Pancreas (tissue), 10 donors: ENCODE measurements at regions not wholly inside any gene's neighbourhood (a gene's known extent, or its start where the extent isn't known, plus 50 kb on each side); places are given as distances from the start of the nearest gene placed in this dataset.

ENCODE experiments used
- ATAC-seq, 4 donors: fragments of 200-7000 bp; cut with Tn5 transposase; one replicate each; pipeline versions ENCODE4 v1.8.0 to v1.9.1; 2020; ENCODE audit warnings: mild to moderate bottlenecking in 4 of 4, moderate library complexity in 4 of 4
- DNase-seq, 6 donors: peaks; one replicate each; pipeline ENCODE4 v3.0.0-alpha.2; 2020
- FAIRE-seq: peaks from 2 replicates; lab custom pipeline; 2012; peaks lifted over from hg19 to GRCh38; lab: Jason Lieb, UNC
- H3K27ac ChIP-seq, 4 donors: fragments of 200-600 bp; sonication (generic); 1 replicate in 3 of 4; 2 replicates in 1 of 4; pipeline versions ENCODE4 v1.5.0 to v1.8.0; 2020
- H3K27me3 ChIP-seq, 4 donors: fragments of 200-600 bp; one replicate each; pipeline ENCODE4 v1.8.0; 2021
- H3K36me3 ChIP-seq, 3 donors: fragments of 200-600 bp; sonication (generic) in 1 of 3; one replicate each; pipeline versions ENCODE4 v1.5.0 to v1.8.0; 2020 to 2021
- H3K4me1 ChIP-seq, 3 donors: fragments of 200-600 bp; one replicate each; pipeline ENCODE4 v1.8.0; 2021
- H3K4me3 ChIP-seq, 4 donors: fragments of 200-600 bp; sonication (generic) in 2 of 4; one replicate each; pipeline versions ENCODE4 v1.5.0 to v1.8.0; 2020 to 2021
- H3K9me3 ChIP-seq, 4 donors: fragments of 200-600 bp; one replicate each; pipeline ENCODE4 v1.8.0; 2021
- CTCF ChIP-seq, 4 donors: fragments of 200-600 bp; sonication (generic) in 3 of 4; IDR thresholded peaks; one replicate each; pipeline versions ENCODE4 v1.5.0 to v1.8.0; 2021; ENCODE audit warnings: antibody characterized with exemption in 4 of 4
- WGBS, 2 donors: extraction: QIAGEN DNeasy Blood & Tissue Kit; methylation state at CpG; one replicate each; pipeline ENCODE4 v1.1.7; 2013; 5-methylcytosine and 5-hydroxymethylcytosine counted together
- intact Hi-C, 3 donors: fragments of 100-400 bp; cut with DNase I; formaldehyde crosslinking; loops; one replicate each; pipeline versions ENCODE4 v1.11.1 to v1.14.2; 2022
- donor health status: healthy with polysubstance abuse.
- donor health status: DM: no; HTN: no; CAD: no; lungs with moderate emphysema.
- donor health status: DM: no; HTN: no; CAD: no.
- donor health status: control.
- donor health status: control.
- donor health status: Bipolar disorder and iron deficiency.
- donor health status: DM: yes; HTN: yes; CAD: no.
- donor health status: DM: no; HTN: no; CAD: no.
- donor health status: DM: no; HTN: no; CAD: no.
- donor health status: DM: yes; HTN: yes; CAD: no.

- Histone ChIP-seq H3K27me3 (no peaks in the 10 kb centered on the region), H3K9me3 (no peaks in the 10 kb centered on the region), H3K27ac (no peak overlapping the region), H3K4me1 (no peaks in the 10 kb centered on the region), H3K4me3 (no peak overlapping the region), H3K36me3 (no peaks in the 10 kb centered on the region)
- ATAC-seq: no peak
- FAIRE-seq: no peak
- intact Hi-C loops: no loop called here
- WGBS, 2 donors: 62 to 69% methylated on average over 5 of the region's 5 CpGs
- no peak for DNase-seq
- TF ChIP-seq CTCF (IDR thresholded peaks at IDR 0.05): no peak
These were observed 235.1 kb upstream of the ZNF804A start for GRCh38 chr2:184363213-184363612.

- no peaks in the 10 kb centered on the region for H3K4me1 ChIP-seq
- TF ChIP-seq CTCF (IDR thresholded peaks at IDR 0.05): no peak
- WGBS, 2 donors: 49 to 54% methylated on average over 4 of the region's 4 CpGs
- H3K4me3 ChIP-seq: no peak overlapping the region
- FAIRE-seq: no peak
- H3K36me3 ChIP-seq: no peaks in the 10 kb centered on the region
- no peak for ATAC-seq
- H3K9me3 ChIP-seq: no peaks in the 10 kb centered on the region
- H3K27me3 ChIP-seq: no peaks in the 10 kb centered on the region
- intact Hi-C loops: no loop called here
- no peak for DNase-seq
- H3K27ac ChIP-seq: no peak overlapping the region
These were observed 231.1 kb upstream of the ZNF804A start for GRCh38 chr2:184367211-184367610.

- ATAC-seq (no peak), DNase-seq (no peak), FAIRE-seq (no peak)
- H3K4me3 ChIP-seq: no peak overlapping the region
- H3K36me3 ChIP-seq: no peaks in the 10 kb centered on the region
- intact Hi-C loops: no loop called here
- no peaks in the 10 kb centered on the region for H3K4me1 ChIP-seq
- H3K27ac ChIP-seq: no peak overlapping the region
- H3K9me3 ChIP-seq: no peaks in the 10 kb centered on the region
- TF ChIP-seq CTCF (IDR thresholded peaks at IDR 0.05): no peak
- 64 to 70% methylated on average over 5 of the region's 5 CpGs for WGBS, 2 donors
- no peaks in the 10 kb centered on the region for H3K27me3 ChIP-seq
These were observed 229.0 kb upstream of the ZNF804A start for GRCh38 chr2:184369307-184369706.

- intact Hi-C loops: no loop called here
- DNase-seq: no peak
These were observed 227.4 kb upstream of the ZNF804A start for GRCh38 chr2:184370954-184371353.

GRCh38 chr2:184371641-184372040 lies 226.7 kb upstream of the ZNF804A start:
- 75 to 77% methylated on average over 1 of the region's 1 CpG for WGBS, 2 donors
- H3K4me1 ChIP-seq: no peaks in the 10 kb centered on the region
- TF ChIP-seq CTCF (IDR thresholded peaks at IDR 0.05): no peak
- intact Hi-C loops: no loop called here
- no peaks in the 10 kb centered on the region for H3K9me3 ChIP-seq
- H3K4me3 ChIP-seq: no peak overlapping the region
- DNase-seq (no peak), ATAC-seq (no peak), FAIRE-seq (no peak)
- H3K27ac ChIP-seq: no peak overlapping the region
- no peaks in the 10 kb centered on the region for H3K36me3 ChIP-seq
- H3K27me3 ChIP-seq: no peaks in the 10 kb centered on the region

More at GRCh38 chr2:184370954-184371353, 227.4 kb upstream of the ZNF804A start:
- no peak overlapping the region for H3K27ac ChIP-seq
- H3K9me3 ChIP-seq: no peaks in the 10 kb centered on the region
- ATAC-seq: no peak
- no peaks in the 10 kb centered on the region for H3K36me3 ChIP-seq
- no peak for FAIRE-seq
- H3K4me1 ChIP-seq: no peaks in the 10 kb centered on the region
- H3K4me3 ChIP-seq: no peak overlapping the region
- no peaks in the 10 kb centered on the region for H3K27me3 ChIP-seq
- no peak for TF ChIP-seq CTCF (IDR thresholded peaks at IDR 0.05)
